GM12892 (cell line): ENCODE measurements at regions not wholly inside any gene's neighbourhood (a gene's known extent, or its start where the extent isn't known, plus 50 kb on each side); places are given as distances from the start of the nearest gene placed in this dataset.

Source experiments
- DNase-seq: peaks from one replicate; pipeline ENCODE4 v3.0.0; 2011; ENCODE audit not compliant: insufficient read length
- FAIRE-seq: peaks from 2 replicates; lab custom pipeline; 2011; peaks lifted over from hg19 to GRCh38; lab: Jason Lieb, UNC
- POLR2A ChIP-seq: IDR thresholded peaks from 2 replicates; pipeline ENCODE4 v1.6.1; 2011; ENCODE audit warnings: low read depth, low read length, control low read depth
- POLR2AphosphoS5 ChIP-seq: IDR thresholded peaks from 2 replicates; pipeline ENCODE4 v1.6.1; 2011; ENCODE audit warnings: low read depth, low read length, control low read depth
- TAF1 ChIP-seq: IDR thresholded peaks from 2 replicates; pipeline ENCODE4 v1.6.1; 2011; ENCODE audit warnings: low read depth, mild to moderate bottlenecking, control low read depth, low read length, borderline replicate concordance

- no peak for DNase-seq
- FAIRE-seq, result no peak
- TF ChIP-seq TAF1 (no peak), POLR2AphosphoS5 (no peak), POLR2A (no peak)
These were observed 693.5 kb downstream of the HDGFL1 start for GRCh38 chr6:23262864-23263263.

- FAIRE-seq, result no peak
- TF ChIP-seq POLR2AphosphoS5, result no peak
- no peak for TF ChIP-seq POLR2A
- no peak for TF ChIP-seq TAF1
- DNase-seq, result no peak
These were observed 695.9 kb downstream of the HDGFL1 start for GRCh38 chr6:23265270-23265669.

GRCh38 chr6:23266536-23266935, 697.2 kb downstream of the HDGFL1 start:
- no peak for DNase-seq
- FAIRE-seq, result no peak
- TF ChIP-seq POLR2AphosphoS5, result no peak
- TF ChIP-seq POLR2A, result no peak
- TF ChIP-seq TAF1, result no peak

GRCh38 chr6:23267651-23268050, 698.3 kb downstream of the HDGFL1 start:
- TF ChIP-seq POLR2A (no peak), POLR2AphosphoS5 (no peak), TAF1 (no peak)
- DNase-seq (no peak), FAIRE-seq (no peak)

- TF ChIP-seq POLR2A (no peak), POLR2AphosphoS5 (no peak), TAF1 (no peak)
- DNase-seq (no peak), FAIRE-seq (no peak)
These were observed 699.0 kb downstream of the HDGFL1 start for GRCh38 chr6:23268348-23268747.

GRCh38 chr6:23269436-23269835, 700.1 kb downstream of the HDGFL1 start:
- DNase-seq (no peak), FAIRE-seq (no peak)
- TF ChIP-seq TAF1 (no peak), POLR2A (no peak), POLR2AphosphoS5 (no peak)

GRCh38 chr6:23272536-23272935, 703.2 kb downstream of the HDGFL1 start:
- no peak for FAIRE-seq
- no peak for TF ChIP-seq POLR2A
- no peak for DNase-seq

GRCh38 chr6:23277521-23278179, 708.3 kb downstream of the HDGFL1 start:
- FAIRE-seq (no peak), DNase-seq (no peak)
- TF ChIP-seq POLR2A (no peak), POLR2AphosphoS5 (no peak), TAF1 (no peak)

GRCh38 chr6:23278180-23278532, 708.8 kb downstream of the HDGFL1 start:
- TF ChIP-seq TAF1 (no peak), POLR2AphosphoS5 (no peak), POLR2A (no peak)
- DNase-seq (no peak), FAIRE-seq (no peak)

- TF ChIP-seq TAF1 (no peak), POLR2AphosphoS5 (no peak), POLR2A (no peak)
- FAIRE-seq, result no peak
- DNase-seq, result no peak
These were observed 711.1 kb downstream of the HDGFL1 start for GRCh38 chr6:23280437-23280836.

- TF ChIP-seq POLR2AphosphoS5 (no peak), POLR2A (no peak), TAF1 (no peak)
- FAIRE-seq, result no peak
- DNase-seq, result no peak
These were observed 713.1 kb downstream of the HDGFL1 start for GRCh38 chr6:23282252-23283021.

- DNase-seq (no peak), FAIRE-seq (no peak)
- TF ChIP-seq POLR2AphosphoS5 (no peak), POLR2A (no peak), TAF1 (no peak)
These were observed 724.3 kb downstream of the HDGFL1 start for GRCh38 chr6:23293653-23294052.

- TF ChIP-seq POLR2AphosphoS5, result no peak
- TF ChIP-seq POLR2A, result no peak
- no peak for TF ChIP-seq TAF1
- DNase-seq (no peak), FAIRE-seq (no peak)
These were observed 732.2 kb downstream of the HDGFL1 start for GRCh38 chr6:23301556-23301955.
